Stimulated activated CD8-positive, alpha-beta memory T cell treated with anti-CD3 and anti-CD28 coated beads, Interleukin-15, amount 100 ng/mL, for 1 hour (primary cell): ENCODE measurements at regions not wholly inside any gene's neighbourhood (a gene's known extent, or its start where the extent isn't known, plus 50 kb on each side); places are given as distances from the start of the nearest gene placed in this dataset.
A peak's percentile ranks its signal among the peaks of the same experiment; 100 is the strongest.
"Not testable (repeated sequence)": the region's sequence is repeated elsewhere in the genome, so short reads cannot be mapped to it uniquely, and the experiment has no call there.

Experiments
- DNase-seq: peaks from one replicate; pipeline ENCODE4 v3.0.0-alpha.2; 2020; ENCODE audit warnings: low read depth

- DNase-seq, result no peak
Observed at GRCh38 chr6:165008971-165009370, 300.4 kb downstream of the C6orf118 start.

DNA sequence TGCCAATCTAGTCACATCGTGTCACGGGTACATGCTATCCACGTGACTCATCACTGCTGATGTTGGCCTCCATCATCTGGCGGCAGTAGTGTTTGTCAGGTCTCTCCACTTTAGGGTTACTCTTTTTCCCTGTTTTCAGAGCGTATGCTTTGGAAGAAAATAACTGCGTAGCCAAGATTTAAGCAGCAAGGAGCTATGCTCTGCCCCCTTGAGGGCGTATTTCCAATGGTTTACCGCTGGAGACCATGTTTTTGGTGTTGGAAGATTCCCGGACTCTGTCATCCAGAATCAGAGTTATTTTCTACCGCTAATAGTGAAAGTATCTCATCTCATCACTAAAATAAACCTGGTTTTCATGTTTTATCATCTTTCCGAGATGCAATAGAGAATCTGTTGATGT is 306.5 kb downstream of the C6orf118 start:
- no peak for DNase-seq

DNA sequence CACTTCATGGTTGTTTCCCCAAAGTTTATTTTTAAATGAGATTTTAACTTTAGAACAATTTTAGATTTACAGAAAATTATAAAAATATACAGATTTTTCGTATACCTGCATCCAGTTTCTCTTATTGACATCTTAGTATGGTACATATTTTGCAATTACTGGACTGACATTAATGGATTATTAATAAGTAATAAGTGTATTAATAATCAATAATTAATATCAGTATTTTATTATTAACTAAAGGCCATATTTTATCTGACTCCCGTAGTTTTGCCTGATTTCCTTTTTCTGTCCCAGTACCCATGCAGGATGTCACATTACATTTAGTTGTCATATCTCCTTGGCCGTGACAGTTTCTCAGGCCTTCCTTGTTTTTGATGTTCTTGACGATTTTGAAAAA is 307.0 kb downstream of the C6orf118 start:
- no peak for DNase-seq

GRCh38 chr6:165001502-165002157 is 307.8 kb downstream of the C6orf118 start:
- DNase-seq, result no peak

GRCh38 chr6:164998297-164998696 is 311.1 kb downstream of the C6orf118 start:
- no peak for DNase-seq

DNA sequence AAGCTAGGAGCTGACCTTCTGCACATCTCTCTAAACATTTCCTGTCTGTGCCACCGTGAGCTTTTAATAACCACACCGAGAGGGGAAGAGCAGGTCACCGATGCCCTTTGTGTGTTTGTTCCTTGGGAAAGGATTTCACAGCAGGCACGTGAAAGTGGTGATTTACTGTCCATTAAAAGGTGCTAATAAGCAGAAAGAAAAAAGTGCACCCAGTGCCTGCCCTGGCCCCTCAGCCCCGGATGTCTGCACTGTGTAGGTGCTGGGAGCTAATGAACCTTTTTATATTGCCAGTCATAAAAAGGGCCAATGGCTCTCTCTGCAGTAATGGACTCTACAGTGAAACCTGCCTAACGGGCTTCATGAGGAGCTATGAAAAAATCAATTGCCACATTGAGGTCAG is 312.6 kb downstream of the C6orf118 start:
- no peak for DNase-seq

DNA sequence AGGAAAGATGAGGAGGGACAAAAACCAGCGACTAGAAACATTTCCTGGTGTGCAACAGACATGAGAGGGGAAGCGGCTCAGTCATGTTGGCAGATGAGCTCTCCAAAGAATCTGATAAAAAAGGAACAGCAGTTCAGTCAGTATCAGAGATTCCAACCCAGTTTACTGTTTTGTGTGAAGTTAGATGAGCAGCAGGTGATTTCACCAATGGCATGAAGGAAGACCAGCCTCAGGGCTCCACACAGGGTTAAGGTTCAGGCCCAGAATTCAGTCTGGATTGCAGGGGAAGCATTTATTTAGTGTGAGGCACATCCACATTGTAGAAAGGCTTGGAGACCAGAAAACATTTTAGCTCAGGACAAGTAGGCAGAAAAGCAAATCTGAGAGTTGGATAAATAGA is 317.8 kb downstream of the C6orf118 start:
- no peak for DNase-seq

- DNase-seq, result no peak
Observed at GRCh38 chr6:164990901-164991300, 318.5 kb downstream of the C6orf118 start.

DNA sequence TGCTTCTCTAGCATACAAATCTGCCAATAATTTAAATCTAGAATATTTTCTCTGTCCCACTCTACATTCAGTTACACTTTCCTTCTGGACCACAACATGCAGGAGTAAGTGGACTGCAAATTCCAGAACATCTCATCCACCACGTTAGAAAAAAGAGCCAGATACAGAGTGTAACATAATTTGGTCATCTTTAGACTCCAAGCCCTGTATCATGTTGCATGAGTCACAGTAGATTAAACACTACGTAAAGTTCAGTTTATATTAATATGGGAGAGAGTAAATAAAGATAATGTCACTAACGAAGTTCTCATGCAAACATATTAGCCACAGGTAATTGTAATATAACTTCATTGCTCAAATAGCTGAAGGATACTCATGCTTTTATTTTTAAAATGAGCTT is 327.0 kb downstream of the C6orf118 start:
- no peak for DNase-seq

DNA sequence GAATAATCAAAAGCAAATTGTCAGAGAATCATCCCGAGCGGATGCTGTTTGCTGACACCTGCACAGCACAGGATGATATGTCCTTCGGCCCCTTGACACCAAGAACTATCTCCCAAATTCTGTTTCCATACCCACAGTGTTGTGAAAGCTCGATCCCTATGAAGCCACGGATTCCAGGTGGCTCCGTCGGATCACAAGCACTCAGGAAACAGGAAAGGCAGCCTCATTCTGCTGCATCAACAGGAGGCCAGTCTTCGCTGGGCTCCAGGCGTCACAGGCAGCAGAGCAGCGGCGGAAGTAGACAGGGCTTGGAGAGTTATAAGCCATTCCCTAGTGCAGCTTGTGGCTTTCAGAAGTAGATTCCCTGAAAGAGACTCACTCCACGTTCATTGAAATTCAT is 342.3 kb downstream of the C6orf118 start:
- DNase-seq, result no peak

- no peak for DNase-seq
Observed at GRCh38 chr6:164962805-164963204, 346.6 kb downstream of the C6orf118 start.

- no peak for DNase-seq
Observed at GRCh38 chr6:164947164-164947563, 362.2 kb downstream of the C6orf118 start.

GRCh38 chr6:164942271-164942670 is 367.1 kb downstream of the C6orf118 start:
- DNase-seq, result no peak

DNA sequence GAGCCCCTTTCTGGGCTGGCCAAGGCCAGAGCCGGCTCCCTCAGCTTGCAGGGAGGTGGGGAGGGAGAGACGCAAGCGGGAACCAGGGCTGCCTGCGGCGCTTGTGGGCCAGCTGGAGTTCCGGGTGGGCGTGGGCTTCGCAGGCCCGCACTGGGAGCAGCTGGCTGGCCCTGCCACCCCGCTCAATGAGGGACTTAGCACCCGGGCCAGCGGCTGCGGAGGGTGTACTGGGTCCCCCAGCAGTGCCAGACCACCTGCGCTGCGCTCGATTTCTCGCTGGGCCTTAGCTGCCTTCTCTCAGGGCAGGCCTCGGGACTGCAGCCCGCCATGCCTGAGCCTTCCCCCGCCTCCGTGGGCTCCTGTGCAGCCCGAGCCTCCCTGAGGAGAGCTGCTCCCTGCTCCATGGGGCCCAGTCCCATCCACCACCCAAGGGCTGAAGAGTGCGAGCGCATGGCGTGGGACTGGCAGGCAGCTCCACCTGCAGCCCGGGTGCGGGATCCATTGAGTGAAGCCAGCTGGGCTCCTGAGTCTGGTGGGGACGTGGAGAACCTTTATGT is 376.1 kb downstream of the C6orf118 start:
- DNase-seq, result not testable (repeated sequence)

- no peak for DNase-seq
Observed at GRCh38 chr6:164929408-164929977, 379.9 kb downstream of the C6orf118 start.

DNA sequence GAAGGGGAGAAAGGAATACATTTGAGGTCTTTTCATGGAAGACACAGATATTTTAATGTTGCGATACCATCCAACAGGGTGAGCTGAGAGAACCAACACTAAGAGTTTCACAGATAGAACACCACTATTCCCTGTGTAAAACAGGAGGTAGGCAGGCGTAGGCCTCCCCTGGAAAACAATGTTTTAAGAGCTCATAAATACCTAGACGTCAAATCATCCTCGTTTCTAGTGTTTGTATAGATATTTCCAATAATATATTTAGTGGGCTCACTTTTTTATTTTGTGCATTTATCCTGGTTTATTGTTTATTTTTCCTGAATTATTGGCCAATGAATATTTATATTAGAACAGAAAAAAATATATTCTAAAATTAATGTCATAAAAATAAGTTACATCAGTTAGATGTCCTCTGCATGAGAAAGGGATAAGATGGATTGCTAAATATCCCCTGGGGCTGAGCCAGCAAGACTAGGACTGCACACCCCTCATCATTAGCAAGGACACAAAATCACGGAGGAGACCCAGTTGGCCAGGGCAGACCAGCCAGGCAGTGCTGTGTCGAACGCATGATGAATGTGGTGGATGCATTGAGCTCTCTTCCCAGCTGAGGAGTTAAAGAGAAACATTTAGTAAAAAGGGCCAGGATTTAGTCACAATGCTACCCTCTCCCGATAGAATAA is 380.5 kb downstream of the C6orf118 start:
- DNase-seq, result no peak

DNA sequence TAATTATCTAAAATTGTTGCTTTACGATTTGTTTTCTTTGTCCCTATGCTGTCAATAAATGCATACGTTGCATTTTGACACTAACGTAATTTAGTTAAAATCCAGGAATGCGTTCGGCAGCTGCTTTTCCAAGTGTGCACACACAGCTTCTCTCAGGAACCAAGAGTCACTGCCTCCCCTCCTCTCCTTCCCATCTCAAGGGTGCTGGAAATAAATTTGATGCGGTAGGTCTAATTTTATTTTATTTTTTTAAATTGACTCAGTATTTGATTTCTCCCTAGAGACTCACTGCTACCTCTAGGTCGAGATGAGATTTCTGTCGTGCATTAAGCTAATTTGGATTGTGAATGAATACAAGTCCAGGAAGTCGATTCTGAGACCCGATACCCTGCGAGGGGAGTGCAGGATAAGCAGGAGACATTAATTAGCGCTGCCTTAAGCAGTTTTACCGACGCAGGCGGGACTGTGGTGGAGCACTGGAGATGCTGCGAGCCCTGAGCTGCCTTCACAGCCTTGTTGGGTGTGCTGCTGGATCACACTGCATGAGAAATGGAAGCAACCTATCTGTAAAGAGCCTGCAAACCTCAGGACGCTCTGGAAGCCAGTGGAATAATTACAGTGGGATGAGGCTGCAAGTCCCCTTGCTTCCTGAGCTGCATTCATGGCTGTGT is 381.2 kb downstream of the C6orf118 start:
- DNase-seq, result no peak

DNA sequence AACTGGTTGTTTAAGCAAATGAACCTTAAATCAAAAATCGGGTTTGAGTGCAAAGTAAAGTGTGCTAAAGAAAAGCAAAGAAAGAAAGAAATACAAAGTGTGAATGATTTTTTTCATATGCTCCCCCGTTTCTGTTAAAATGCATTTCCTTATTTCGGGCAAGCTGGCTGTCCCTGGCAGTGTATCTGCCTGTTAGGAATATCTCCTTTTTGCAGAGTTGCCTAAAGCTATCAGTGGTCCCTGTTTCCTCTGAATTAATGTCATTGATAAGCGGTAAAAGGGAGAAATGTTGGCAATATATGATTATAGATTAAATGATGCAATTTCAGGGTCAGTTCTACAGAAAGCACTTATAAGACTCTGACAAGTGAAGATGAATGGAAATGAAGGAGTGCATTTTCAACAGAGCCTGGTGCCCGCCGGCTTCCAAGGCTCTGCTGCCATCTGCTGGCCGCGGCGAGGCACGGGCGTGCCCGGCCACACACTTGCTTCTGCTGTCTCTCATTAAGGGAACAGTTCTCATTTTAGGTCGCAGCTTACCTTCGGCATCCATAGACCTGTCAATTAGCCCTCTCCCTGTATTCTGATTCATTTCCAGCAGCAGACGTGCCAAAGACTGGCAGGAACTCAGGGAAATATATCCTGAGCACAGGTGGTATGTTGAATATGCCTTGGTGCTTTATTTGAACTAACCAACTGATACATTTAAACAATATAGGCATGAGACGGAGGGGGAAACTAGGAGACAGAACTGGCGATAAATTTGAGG is 381.9 kb downstream of the C6orf118 start:
- peak; percentile 21 for DNase-seq

DNA sequence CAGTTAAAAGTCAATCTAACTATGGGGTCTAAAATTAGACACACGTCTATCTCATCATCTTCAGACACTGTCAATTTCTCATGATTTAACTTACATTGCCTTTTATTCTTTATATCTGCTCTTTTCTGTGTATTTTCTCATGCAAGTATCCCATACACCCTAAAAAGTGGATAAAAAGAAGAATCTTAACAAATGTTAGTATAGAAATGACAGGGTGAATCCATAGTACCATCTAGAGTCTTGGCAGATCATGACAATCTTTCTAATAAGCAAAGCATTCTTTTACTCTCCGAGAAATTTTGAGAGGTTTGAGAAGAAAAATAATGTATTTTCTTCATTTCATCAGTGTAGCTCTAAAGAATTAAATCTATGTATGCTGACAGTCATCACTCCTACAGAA is 382.7 kb downstream of the C6orf118 start:
- no peak for DNase-seq

DNA sequence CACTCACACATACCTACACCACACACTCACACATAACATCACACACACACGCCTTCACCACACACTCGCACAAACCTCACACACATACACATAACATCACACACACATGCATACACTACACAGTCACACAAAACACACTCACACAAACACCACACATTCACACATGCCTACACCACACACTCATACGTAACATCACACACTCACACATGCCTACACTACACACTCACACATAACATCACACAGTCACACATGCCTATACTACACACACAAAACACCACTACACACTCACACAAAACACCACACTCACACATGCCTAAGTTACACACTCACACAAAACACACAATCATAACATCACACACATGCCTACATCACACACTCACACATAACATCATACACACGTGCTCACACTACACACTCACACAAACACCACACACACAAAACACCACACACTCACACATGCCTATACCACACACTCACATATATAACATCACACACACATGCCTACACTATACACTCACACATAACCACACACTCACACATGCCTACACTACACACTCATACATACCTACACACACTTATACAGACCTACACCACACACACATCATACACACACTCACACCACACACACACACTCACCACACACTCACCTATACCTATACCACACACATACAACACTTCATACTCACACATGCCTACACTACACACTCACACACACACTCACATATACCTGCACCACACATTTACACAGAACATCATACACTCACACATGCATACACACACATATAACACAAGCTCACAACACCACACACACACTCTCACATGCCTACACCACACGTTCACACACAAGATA is 383.5 kb downstream of the C6orf118 start:
- DNase-seq, result no peak

DNA sequence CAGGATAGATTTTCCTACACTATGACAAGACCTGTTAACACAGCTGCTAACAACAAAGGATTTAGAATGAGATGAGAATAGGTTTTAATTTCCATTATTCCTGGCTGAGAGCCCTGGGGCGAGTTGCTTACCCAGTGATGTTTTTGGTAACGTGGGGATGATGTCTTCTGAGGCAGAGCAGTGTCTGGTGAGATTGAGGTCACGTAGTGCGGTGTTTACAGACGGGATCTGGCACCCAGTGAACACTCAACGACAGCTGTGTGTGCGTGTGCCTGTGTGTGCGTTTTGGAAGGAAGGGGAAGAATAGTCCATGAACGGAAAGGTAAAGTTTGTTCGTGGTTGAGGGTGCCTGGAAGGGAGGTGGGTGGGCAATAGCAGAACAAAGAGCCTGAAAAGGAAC is 384.7 kb downstream of the C6orf118 start:
- no peak for DNase-seq
